CD4-positive, alpha-beta T cell treated with Interleukin-1 beta for 1 hour (primary cell): ENCODE measurements at regions not wholly inside any gene's neighbourhood (a gene's known extent, or its start where the extent isn't known, plus 50 kb on each side); places are given as distances from the start of the nearest gene placed in this dataset.
"Not testable (repeated sequence)": the region's sequence is repeated elsewhere in the genome, so short reads cannot be mapped to it uniquely, and the experiment has no call there.

Experiments used
- DNase-seq, 2 donors: peaks; one replicate each; pipeline ENCODE4 v3.0.0-alpha.2; 2020 to 2022

DNA sequence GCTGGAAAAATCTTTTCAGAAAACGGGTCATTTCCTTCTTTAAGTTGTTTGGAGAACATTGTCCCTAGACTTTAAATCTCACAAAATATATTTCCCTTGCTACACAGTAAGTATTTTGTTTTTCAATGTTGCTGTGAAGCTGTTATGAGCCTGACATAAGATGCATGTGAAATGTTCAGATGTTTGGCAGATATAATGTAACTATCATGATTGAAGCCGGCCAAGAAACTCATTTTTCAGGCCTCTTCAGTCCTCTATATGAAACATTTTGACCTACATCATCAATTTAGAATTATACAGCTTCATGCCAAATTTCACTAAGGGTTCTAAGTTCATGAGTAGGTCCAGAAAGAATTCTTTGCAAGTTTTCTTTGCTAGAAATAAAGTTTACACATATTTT, 133.8 kb downstream of the JRKL start:
- DNase-seq, result no peak

GRCh38 chr11:96524475-96524874, 134.7 kb downstream of the JRKL start:
- no peak for DNase-seq

DNA sequence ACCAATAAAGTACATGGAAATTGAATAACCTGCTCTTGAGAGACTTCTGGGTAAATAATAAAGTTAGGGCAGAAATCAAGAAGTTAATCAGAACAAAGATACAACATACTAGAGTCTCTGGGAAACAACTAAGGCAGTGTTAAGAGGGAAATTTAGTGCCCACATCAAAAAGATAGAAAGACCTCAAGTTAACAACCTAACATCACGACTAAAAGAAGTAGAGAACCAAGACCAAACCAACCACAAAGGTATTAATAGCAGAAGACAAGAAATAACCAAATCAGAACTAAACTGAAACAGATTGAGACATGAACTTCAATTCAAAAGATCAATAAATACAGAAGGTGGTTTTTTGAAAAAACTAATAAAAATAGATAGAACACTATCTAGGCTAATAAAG, 140.7 kb downstream of the JRKL start:
- DNase-seq, result no peak

DNA sequence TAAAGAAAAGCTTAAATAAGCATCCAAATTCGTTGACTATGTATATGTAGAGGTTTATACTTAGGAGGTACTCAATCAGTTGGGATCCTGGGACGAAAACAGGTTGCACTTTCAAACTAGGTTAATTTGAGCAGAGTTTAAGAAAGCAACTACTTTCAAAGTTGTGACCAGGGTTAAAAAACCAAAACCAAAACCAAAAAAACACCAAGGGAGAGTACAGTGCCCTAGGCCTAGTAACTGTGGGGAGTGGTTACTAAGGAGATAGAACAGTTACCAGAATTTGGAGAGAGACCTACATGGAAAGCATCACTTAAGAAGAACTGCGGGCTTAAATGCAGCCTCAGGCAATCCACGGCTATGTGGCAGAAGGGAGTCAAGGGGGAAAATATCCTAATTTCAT, 148.3 kb downstream of the JRKL start:
- DNase-seq, result no peak

- no peak for DNase-seq
Observed at GRCh38 chr11:96538622-96539021, 148.8 kb downstream of the JRKL start.

GRCh38 chr11:96540875-96541274, 151.1 kb downstream of the JRKL start:
- DNase-seq, result no peak

GRCh38 chr11:96543177-96543576, 153.4 kb downstream of the JRKL start:
- no peak for DNase-seq

DNA sequence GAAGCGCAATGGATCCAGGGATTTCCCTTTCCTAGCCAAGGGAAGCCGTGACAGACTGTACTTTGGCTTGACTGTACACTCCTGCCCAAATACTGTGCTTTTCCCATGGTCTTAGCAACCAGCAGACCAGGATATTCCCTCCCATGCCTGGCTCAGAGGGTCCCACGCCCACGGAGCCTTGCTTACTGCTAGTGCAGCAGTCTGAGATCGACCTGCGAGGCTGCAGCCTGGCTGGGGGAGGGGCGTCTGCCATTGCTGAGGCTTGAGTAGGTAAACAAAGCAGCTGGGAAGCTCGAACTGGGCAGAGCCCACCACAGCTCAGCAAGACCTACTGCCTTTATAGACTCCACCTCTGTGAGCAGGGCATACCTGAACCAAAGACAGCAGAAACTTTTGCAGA, 155.4 kb downstream of the JRKL start:
- not testable (repeated sequence) for DNase-seq

DNA sequence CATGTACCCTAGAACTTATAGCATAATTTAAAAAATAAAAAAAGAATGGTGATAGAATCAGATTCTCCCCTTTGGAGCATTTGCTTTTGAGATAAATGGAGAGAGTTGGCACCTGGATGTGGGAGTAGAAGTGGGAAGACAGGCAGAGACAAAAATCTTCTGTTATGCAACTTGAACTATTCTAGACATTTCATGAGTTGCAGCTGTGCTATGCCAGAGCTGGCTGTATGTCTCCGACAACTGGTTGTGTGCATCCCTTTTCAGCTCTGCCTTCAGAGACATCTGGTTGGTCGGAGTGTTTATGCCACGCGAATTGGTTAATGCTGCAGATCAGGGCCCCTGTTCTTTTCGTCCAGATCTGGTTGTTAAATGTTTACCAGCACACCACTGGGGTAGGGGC, 161.3 kb downstream of the JRKL start:
- no peak for DNase-seq

GRCh38 chr11:96554236-96554820, 164.5 kb downstream of the JRKL start:
- DNase-seq, result no peak

DNA sequence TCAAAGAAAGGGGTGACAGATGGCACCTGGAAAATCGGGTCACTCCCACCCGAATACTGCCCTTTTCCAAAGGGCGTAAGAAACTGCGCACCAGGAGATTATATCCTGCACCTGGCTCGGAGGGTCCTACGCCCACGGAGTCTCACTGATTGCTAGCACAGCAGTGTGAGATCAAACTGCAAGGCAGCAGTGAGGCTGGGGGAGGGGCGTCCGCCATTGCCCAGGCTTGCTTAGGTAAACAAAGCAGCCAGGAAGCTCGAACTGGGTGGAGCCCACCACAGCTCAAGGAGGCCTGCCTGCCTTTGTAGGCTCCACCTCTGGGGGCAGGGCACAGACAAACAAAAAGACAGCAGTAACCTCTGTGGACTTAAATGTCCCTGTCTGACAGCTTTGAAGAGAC, 166.0 kb downstream of the JRKL start:
- DNase-seq, result not testable (repeated sequence)

DNA sequence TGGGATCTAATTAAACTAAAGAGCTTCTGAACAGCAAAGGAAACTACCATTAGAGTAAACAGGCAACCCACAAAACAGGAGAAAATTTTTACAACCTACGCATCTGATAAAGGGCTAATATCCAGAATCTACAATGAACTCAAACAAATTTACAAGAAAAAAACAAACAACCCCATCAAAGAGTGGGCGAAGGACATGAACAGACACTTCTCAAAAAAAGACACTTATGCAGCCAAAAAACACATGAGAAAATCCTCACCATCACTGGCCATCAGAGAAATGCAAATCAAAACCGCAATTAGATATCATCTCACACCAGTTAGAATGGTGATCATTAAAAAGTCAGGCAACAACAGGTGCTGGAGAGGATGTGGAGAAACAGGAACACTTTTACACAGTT, 170.9 kb downstream of the JRKL start:
- not testable (repeated sequence) for DNase-seq

GRCh38 chr11:96567176-96567575, 177.4 kb downstream of the JRKL start:
- DNase-seq, result no peak

- no peak for DNase-seq
Observed at GRCh38 chr11:96567667-96568066, 177.9 kb downstream of the JRKL start.

- DNase-seq, result no peak
Observed at GRCh38 chr11:96576383-96576782, 186.6 kb downstream of the JRKL start.

- DNase-seq, result no peak
Observed at GRCh38 chr11:96578379-96578778, 188.6 kb downstream of the JRKL start.

- DNase-seq, result no peak
Observed at GRCh38 chr11:96579656-96580055, 189.8 kb downstream of the JRKL start.

- DNase-seq, result no peak
Observed at GRCh38 chr11:96580476-96581040, 190.7 kb downstream of the JRKL start.

DNA sequence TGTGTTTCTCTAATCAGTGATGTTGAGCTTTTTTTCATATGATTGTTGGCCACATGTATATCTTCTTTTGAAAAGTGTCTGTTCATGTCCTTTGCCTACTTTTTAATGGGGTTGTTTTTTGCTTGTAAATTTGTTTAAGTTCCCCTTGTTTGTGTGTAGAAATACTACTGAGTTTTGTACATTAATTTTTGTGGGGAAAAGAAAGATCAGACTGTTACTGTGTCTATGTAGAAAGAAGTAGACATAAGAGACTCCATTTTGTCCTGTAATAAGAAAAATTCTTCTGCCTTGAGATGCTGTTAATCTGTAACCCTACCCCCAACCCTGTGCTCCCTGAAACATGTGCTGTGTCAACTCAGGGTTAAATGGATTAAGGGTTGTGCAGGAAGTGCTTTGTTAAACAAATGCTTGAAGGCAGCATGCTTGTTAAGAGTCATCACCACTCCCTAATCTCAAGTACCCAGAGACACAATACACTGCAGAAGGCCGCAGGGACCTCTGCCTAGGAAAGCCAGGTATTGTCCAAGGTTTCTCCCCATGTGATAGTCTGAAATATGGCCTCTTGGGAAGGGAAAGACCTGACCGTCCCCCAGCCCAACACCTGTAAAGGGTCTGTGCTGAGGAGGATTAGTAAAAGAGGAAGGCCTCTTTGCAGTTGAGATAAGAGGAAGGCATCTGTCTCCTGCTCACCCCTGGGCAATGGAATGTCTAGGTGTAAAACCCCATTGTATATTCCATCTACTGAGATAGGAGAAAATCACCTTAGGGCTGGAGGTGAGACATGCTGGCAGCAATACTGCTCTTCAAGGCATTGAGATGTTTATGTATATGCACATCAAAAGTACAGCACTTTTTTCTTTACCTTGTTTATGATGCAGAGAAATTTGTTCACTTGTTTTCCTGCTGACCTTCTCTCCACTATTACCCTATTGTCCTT, 196.4 kb downstream of the JRKL start:
- not testable (repeated sequence) for DNase-seq

- not testable (repeated sequence) for DNase-seq
Observed at GRCh38 chr11:96588793-96589192, 199.0 kb downstream of the JRKL start.

GRCh38 chr11:96595011-96595410, 205.2 kb downstream of the JRKL start:
- no peak for DNase-seq

GRCh38 chr11:96607864-96608558, 218.2 kb downstream of the JRKL start:
- no peak for DNase-seq

DNA sequence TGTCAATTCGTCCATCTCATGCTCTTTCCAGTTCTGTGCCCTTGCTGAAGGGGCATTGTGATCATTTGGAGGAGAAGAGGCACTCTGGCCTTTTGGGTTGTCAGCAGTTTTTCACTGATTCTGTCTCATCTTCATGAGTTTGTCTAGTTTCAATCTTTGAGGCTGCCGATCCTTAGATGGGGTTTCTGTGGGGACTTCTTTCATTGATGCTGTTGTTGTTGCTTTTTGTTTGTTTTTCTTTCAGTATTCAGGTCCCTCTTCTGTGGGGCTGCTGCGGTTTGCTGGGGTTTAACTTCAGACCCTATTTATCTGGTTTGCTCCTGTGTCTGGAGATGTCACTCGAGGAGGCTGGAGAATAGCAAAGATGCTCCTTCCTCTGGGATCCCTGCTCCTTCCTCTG, 224.3 kb downstream of the JRKL start:
- DNase-seq, result no peak
